NCI-H526 treated with DMSO at 0.1 percent for 48 hours (cell line): ENCODE measurements at regions not wholly inside any gene's neighbourhood (a gene's known extent, or its start where the extent isn't known, plus 50 kb on each side); places are given as distances from the start of the nearest gene placed in this dataset.

Experiments
- DNase-seq: peaks from one replicate; lab custom pipeline; 2025; lab: John Stamatoyannopoulos, UW

- peak; percentile 98 for DNase-seq
These were observed 83.4 kb downstream of the FAM43A start for GRCh38 chr3:194769020-194769643.

GRCh38 chr3:194772241-194773000, 86.7 kb downstream of the FAM43A start:
- DNase-seq, result no peak

GRCh38 chr3:194773216-194773615, 87.5 kb downstream of the FAM43A start:
- DNase-seq, result no peak

GRCh38 chr3:194773771-194774455, 88.2 kb downstream of the FAM43A start:
- peak; percentile 47 for DNase-seq

- no peak for DNase-seq
These were observed 89.6 kb downstream of the FAM43A start for GRCh38 chr3:194775266-194775665.

- DNase-seq, result no peak
These were observed 90.0 kb downstream of the FAM43A start for GRCh38 chr3:194775731-194776130.

- DNase-seq, result peak; percentile 3
These were observed 92.0 kb downstream of the FAM43A start for GRCh38 chr3:194777729-194778128.

- DNase-seq, result no peak
These were observed 94.1 kb downstream of the FAM43A start for GRCh38 chr3:194779729-194780224.

GRCh38 chr3:194780706-194781105, 95.0 kb downstream of the FAM43A start:
- no peak for DNase-seq

GRCh38 chr3:194781617-194782016, 95.9 kb downstream of the FAM43A start:
- DNase-seq, result no peak

GRCh38 chr3:194782698-194783404, 97.2 kb downstream of the FAM43A start:
- DNase-seq, result no peak

GRCh38 chr3:194784361-194784760, 98.7 kb downstream of the FAM43A start:
- DNase-seq, result no peak

GRCh38 chr3:194785315-194785714, 99.6 kb downstream of the FAM43A start:
- no peak for DNase-seq

GRCh38 chr3:194787072-194787471, 101.4 kb downstream of the FAM43A start:
- DNase-seq, result no peak

GRCh38 chr3:194787650-194788049, 102.0 kb downstream of the FAM43A start:
- no peak for DNase-seq

- DNase-seq, result no peak
These were observed 106.7 kb downstream of the FAM43A start for GRCh38 chr3:194792368-194792767.

- no peak for DNase-seq
These were observed 112.0 kb downstream of the FAM43A start for GRCh38 chr3:194797555-194798250.

GRCh38 chr3:194798486-194798885, 112.8 kb downstream of the FAM43A start:
- no peak for DNase-seq

GRCh38 chr3:194800002-194800401, 114.3 kb downstream of the FAM43A start:
- no peak for DNase-seq

- no peak for DNase-seq
These were observed 116.1 kb downstream of the FAM43A start for GRCh38 chr3:194801461-194802432.
